RWPE1 (cell line): ENCODE measurements at regions not wholly inside any gene's neighbourhood (a gene's known extent, or its start where the extent isn't known, plus 50 kb on each side); places are given as distances from the start of the nearest gene placed in this dataset.
"Not testable (repeated sequence)": the region's sequence is repeated elsewhere in the genome, so short reads cannot be mapped to it uniquely, and the experiment has no call there.

Experiments
- CTCF ChIA-PET: fragments of 350-600 bp; sonication (Branson Sonifier 250); formaldehyde crosslinking; extraction: SDS; loops from one replicate; lab custom pipeline; 2021; lab: Yijun Ruan, JAX
- POLR2A ChIA-PET: fragments of 400-600 bp; formaldehyde crosslinking; extraction: SDS; loops from one replicate; lab custom pipeline; 2020; ENCODE audit warnings: antibody characterized with exemption; ENCODE audit not compliant: low non-redundant PET; lab: Yijun Ruan, JAX
- DNase-seq: peaks from one replicate; pipeline ENCODE4 v3.0.0; 2012; ENCODE audit warnings: low spot score
- H3K27ac ChIP-seq: fragments of 450-650 bp; 2 replicates; pipeline ENCODE4 v1.5.1; 2017
- TF ChIP-seq, protein P1 (sequence below): fragments of 450-650 bp; conservative IDR thresholded peaks from 2 replicates; pipeline ENCODE4 v1.5.1; 2017; ENCODE audit warnings: low read depth, mild to moderate bottlenecking

DNA sequence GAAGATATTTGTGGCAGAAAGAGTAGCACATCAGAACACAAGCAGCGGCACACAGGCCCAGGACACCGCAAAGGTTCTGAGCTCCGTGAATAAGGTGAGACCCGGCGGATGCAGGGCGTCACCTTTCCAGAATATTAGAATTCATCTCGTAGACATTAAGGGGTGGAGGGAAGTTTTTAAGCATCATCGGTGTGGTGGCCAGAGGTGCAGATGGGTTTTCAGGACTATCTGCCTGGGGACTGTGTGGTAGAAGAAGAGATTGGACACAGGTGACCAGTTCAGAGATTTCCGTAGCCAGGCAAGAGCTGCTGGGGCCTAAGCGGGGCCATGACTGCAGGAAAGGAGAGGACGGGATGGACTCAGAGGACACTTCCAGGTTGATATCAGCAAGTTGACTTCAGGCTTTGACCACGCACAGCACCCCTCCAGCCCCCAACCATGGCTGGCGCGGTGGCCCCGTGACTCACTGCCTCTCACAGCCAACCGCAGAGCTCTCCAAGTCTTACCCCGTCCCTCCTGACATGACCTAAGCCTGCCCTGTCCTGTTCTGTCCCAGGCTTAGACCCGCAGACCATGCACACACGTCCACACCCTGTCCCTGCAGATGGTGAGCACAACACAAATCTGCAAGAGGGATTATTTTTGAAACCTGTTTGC, 97.2 kb downstream of the OAT start:
- ChIA-PET CTCF (interaction anchor here (0.6 kb wide), 1 partner anchor 403 kb away, joined by 3 read pairs; no protein-coding TSS in a partner anchor), POLR2A (no interaction called here)
- no peak for DNase-seq
- TF ChIP-seq, protein P1, sequence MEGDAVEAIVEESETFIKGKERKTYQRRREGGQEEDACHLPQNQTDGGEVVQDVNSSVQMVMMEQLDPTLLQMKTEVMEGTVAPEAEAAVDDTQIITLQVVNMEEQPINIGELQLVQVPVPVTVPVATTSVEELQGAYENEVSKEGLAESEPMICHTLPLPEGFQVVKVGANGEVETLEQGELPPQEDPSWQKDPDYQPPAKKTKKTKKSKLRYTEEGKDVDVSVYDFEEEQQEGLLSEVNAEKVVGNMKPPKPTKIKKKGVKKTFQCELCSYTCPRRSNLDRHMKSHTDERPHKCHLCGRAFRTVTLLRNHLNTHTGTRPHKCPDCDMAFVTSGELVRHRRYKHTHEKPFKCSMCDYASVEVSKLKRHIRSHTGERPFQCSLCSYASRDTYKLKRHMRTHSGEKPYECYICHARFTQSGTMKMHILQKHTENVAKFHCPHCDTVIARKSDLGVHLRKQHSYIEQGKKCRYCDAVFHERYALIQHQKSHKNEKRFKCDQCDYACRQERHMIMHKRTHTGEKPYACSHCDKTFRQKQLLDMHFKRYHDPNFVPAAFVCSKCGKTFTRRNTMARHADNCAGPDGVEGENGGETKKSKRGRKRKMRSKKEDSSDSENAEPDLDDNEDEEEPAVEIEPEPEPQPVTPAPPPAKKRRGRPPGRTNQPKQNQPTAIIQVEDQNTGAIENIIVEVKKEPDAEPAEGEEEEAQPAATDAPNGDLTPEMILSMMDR: no peak
- no peak overlapping the region for H3K27ac ChIP-seq

DNA sequence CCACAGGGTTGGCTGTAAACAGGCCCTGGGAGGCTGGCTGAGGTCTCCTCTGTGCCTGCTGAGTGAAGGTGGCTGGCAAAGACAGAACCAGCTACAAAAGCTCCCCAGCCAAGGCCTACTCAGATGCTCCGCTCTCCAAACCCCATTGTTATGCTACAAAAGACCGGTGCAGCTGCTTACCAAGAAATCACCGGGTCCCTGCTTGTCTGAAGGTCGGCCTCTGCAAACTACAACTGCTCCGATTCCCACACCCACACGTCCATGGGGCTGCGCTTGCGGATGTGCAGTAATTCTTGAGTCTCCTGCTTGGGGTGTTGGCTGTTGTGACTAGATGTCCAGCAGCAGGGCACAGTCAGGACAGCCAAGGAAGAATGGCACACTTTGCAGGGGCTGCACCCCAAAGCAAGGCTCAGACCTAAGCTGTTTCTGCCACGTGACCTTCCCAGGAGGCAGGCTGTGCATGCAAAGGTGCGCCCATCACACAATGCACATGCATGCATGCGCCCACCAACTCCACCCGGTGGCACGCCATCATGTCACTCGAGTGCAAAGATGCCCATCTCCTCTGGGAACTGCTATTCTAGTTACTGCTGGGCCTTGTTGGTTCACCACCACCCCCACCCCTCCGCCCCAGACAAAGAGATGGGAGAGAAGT, 97.8 kb downstream of the OAT start:
- no peak for DNase-seq
- H3K27ac ChIP-seq: no peak overlapping the region
- TF ChIP-seq, protein P1: no peak
- ChIA-PET POLR2A (no interaction called here), CTCF (interaction anchor here (0.6 kb wide), 1 partner anchor 402 kb away, joined by 3 read pairs; no protein-coding TSS in a partner anchor)

DNA sequence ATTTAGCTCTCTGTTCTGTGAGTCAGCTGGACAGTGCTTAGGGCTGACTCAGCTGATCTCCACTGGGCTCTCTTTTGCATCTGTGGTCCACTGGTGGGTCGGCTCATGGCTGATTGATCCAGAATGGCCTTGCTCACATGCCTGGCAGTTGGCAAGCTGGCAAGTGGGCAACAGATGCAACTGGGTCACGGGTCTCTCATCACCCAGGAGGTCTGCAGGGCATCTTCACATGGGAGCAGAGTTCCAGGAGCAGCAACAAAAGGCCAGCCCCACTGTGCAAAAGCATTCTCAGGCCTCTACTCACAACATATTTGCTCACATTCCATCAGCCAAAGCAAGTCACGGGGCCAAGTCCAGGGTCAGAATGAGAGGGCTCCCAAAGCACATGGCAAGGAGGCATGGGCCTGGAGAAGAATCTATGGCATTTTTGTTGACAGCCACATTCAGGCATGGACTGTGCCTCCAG, 98.8 kb downstream of the OAT start:
- POLR2A ChIA-PET: no interaction called here
- H3K27ac ChIP-seq: no peak overlapping the region
- DNase-seq: no peak
- TF ChIP-seq, protein P1: no peak
- CTCF ChIA-PET: no interaction called here

DNA sequence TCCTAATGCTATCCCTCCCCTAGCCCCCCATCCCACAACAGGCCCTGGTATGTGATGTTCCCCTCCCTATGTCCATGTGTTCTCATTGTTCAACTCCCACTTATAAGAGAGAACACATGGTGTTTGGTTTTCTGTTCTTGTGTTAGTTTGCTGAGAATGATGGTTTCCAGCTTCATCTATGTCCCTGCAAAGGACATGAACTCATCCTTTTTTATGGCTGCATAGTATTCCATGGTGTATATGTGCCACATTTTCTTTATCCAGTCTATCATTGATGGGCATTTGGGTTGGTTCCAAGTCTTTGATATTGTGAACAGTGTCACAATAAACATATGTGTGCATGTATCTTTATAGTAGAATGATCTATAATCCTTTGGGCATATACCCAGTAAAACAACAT, 99.2 kb downstream of the OAT start:
- CTCF ChIA-PET, POLR2A ChIA-PET, DNase-seq, H3K27ac ChIP-seq: not testable (repeated sequence)

DNA sequence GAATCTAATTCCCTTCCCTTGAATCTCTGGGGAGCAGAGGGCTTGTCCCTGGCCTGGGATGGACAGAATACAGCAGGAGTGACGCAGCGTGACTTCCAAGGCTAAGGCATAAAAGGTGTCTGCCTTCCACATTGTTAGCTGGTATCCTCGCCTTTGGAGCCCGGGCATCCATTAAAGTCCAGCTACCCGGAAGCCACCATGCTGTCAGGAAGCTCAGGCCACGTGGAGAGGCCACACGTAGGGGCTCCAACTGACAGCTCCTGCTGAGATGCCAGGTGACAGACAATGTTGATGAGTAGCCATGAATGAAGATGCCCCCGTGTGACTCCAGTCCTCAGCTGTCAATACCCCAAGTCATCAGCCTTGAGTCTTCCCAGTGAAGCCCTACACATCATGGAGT, 99.9 kb downstream of the OAT start:
- POLR2A ChIA-PET: no interaction called here
- TF ChIP-seq, protein P1: no peak
- CTCF ChIA-PET: no interaction called here

DNA sequence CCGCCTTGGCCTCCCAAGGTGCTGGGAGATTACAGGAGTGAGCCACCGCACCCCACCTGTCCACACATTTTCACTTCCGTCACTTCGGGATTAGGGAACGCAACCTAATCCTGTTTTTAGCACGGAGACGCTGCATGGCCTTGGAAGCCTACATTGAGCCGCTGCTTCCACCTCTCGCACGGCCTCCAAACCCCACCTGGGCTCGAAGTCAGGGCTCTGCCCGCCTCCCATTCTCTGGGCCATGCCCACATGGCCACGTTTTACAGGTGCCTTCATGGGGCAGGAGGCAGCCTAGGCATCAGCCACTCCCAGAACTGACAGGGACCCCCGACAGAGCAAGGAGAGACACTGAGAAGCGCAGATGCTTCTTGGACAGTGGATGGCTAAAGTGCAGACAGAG, 100.6 kb downstream of the OAT start:
- H3K27ac ChIP-seq: no peak overlapping the region
- POLR2A ChIA-PET: no interaction called here
- CTCF ChIA-PET: no interaction called here
- TF ChIP-seq, protein P1: no peak
- DNase-seq: no peak

More for the DNA sequence above, 99.9 kb downstream of the OAT start:
- no peak overlapping the region for H3K27ac ChIP-seq
- no peak for DNase-seq

DNA sequence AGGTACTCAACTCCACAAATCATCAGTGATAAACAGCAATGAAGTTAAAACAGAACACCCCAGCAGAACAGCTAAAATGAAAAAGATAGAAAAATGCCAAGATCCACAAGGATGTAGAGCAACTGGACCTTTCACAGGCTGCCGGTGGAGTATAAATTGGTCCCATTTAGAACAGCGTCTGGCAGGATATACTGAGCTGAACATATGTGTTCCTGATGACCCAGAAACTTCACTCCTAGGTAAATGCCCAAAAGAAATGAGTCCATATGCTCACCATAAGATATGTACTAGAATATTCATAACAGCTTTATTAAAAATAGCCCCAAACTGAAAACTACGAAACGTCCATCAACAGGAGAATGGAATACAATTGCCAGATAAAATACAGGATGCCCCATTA, 102.4 kb downstream of the OAT start:
- TF ChIP-seq, protein P1: no peak
- POLR2A ChIA-PET: no interaction called here
- DNase-seq: no peak
- no peak overlapping the region for H3K27ac ChIP-seq
- CTCF ChIA-PET: interaction anchor here (0.6 to 1.1 kb wide), 2 partner anchors 14 to 77 kb away, joined by 3 to 4 read pairs; no protein-coding TSS in a partner anchor
